H1 (cell line): ENCODE measurements at regions not wholly inside any gene's neighbourhood (a gene's known extent, or its start where the extent isn't known, plus 50 kb on each side); places are given as distances from the start of the nearest gene placed in this dataset.

Experiments used
- CTCF ChIA-PET: fragments of 300-600 bp; sonication (Branson Sonifier 250); formaldehyde crosslinking; loops from one replicate; lab custom pipeline; 2021; ENCODE audit not compliant: partially characterized antibody; lab: Charles Lee
- POLR2A ChIA-PET: fragments of 300-600 bp; sonication (Branson Sonifier 250); formaldehyde crosslinking; loops from one replicate; lab custom pipeline; 2021; ENCODE audit warnings: inconsistent platforms; ENCODE audit not compliant: partially characterized antibody; lab: Charles Lee
- DNase-seq, 2 experiments: peaks; one replicate each; pipeline versions ENCODE4 v3.0.0 to v3.0.0-alpha.2; 2010 to 2022; ENCODE audit warnings: low spot score in 2 of 2, low read depth in 1 of 2, mixed read lengths in 1 of 2
- FAIRE-seq: peaks from 2 replicates; lab custom pipeline; 2011; peaks lifted over from hg19 to GRCh38; lab: Jason Lieb, UNC
- H2AFZ ChIP-seq: 2 replicates; pipeline ENCODE4 v1.8.1; 2012; ENCODE audit warnings: low read length, inconsistent platforms
- H2AK5ac ChIP-seq: 2 replicates; pipeline ENCODE4 v1.6.1; 2013; ENCODE audit warnings: low read depth, low read length
- H2BK120ac ChIP-seq: replicated peaks from 2 replicates; pipeline ENCODE3; 2013; ENCODE audit warnings: low read depth, low read length, inconsistent platforms
- H2BK12ac ChIP-seq: 2 replicates; pipeline ENCODE4 v1.6.1; 2013; ENCODE audit warnings: low read depth, low read length
- H2BK15ac ChIP-seq: 2 replicates; pipeline ENCODE4 v1.6.1; 2013; ENCODE audit warnings: low read length
- H2BK20ac ChIP-seq: 2 replicates; pipeline ENCODE4 v1.6.1; 2013; ENCODE audit warnings: low read length
- H2BK5ac ChIP-seq: 2 replicates; pipeline ENCODE4 v1.6.1; 2013; ENCODE audit warnings: low read depth, low read length
- H3K14ac ChIP-seq: 2 replicates; pipeline ENCODE4 v1.6.1; 2013; ENCODE audit warnings: inconsistent platforms; ENCODE audit not compliant: insufficient read length
- H3K18ac ChIP-seq: 2 replicates; pipeline ENCODE4 v1.6.1; 2013; ENCODE audit warnings: low read length; ENCODE audit errors: extremely low read depth
- H3K23ac ChIP-seq: 2 replicates; pipeline ENCODE4 v1.6.1; 2013; ENCODE audit warnings: inconsistent platforms; ENCODE audit not compliant: insufficient read length
- H3K23me2 ChIP-seq: 2 replicates; pipeline ENCODE4 v1.6.1; 2013; ENCODE audit warnings: low read depth, low read length
- H3K27ac ChIP-seq: 2 replicates; pipeline ENCODE4 v1.6.1; 2011; ENCODE audit warnings: low read depth, low read length, inconsistent platforms
- H3K27me3 ChIP-seq, 4 experiments: replicated peaks in 1 of 4; 1 replicate in 1 of 4; 2 replicates in 3 of 4; pipeline versions ENCODE4 v1.6.1 to v1.8.1; 2011 to 2013; ENCODE audit warnings: low read length in 3 of 4, mild to moderate bottlenecking in 3 of 4, inconsistent platforms in 2 of 4, mixed read lengths in 2 of 4, moderate library complexity in 1 of 4; ENCODE audit not compliant: control insufficient read depth in 3 of 4, insufficient read depth in 3 of 4; ENCODE audit errors: extremely low read depth in 1 of 4
- H3K36me3 ChIP-seq, 4 experiments: 2 replicates each; pipeline versions ENCODE4 v1.6.1 to v1.8.1; 2011 to 2013; ENCODE audit warnings: mild to moderate bottlenecking in 4 of 4, low read length in 3 of 4, moderate library complexity in 2 of 4, control low read depth in 1 of 4, inconsistent platforms in 1 of 4; ENCODE audit not compliant: insufficient read depth in 4 of 4, control insufficient read depth in 2 of 4
- H3K4ac ChIP-seq: replicated peaks from 2 replicates; pipeline ENCODE3; 2013; ENCODE audit warnings: low read length, low read depth, mixed read lengths, inconsistent platforms; ENCODE audit not compliant: insufficient read length
- H3K4me1 ChIP-seq, 4 experiments: replicated peaks in 1 of 4; 1 replicate in 1 of 4; 2 replicates in 3 of 4; pipeline versions ENCODE4 v1.6.1 to v1.8.1; 2011 to 2013; ENCODE audit warnings: low read length in 3 of 4, inconsistent platforms in 2 of 4, mixed read lengths in 1 of 4; ENCODE audit not compliant: insufficient read depth in 4 of 4, control insufficient read depth in 3 of 4
- H3K4me2 ChIP-seq, 2 experiments: 2 replicates each; pipeline versions ENCODE4 v1.6.1 to v1.8.1; 2011 to 2013; ENCODE audit warnings: low read depth in 2 of 2, low read length in 2 of 2, control low read depth in 1 of 2, inconsistent platforms in 1 of 2, mild to moderate bottlenecking in 1 of 2; ENCODE audit not compliant: insufficient read depth in 1 of 2
- H3K4me3 ChIP-seq, 4 experiments: fragments of 200-600, 300-600 bp in 1 of 4; sonication (generic), shearing (Covaris generic), sonication (Bioruptor Twin) in 1 of 4; 2 replicates each; pipeline versions ENCODE4 v1.5.1 to v1.8.1; 2011 to 2016; ENCODE audit warnings: low read length in 4 of 4, low read depth in 3 of 4, control low read depth in 2 of 4, inconsistent platforms in 2 of 4, mild to moderate bottlenecking in 2 of 4, mixed read lengths in 1 of 4, moderate library complexity in 1 of 4; ENCODE audit not compliant: insufficient read depth in 2 of 4; ENCODE audit errors: extremely low read depth in 1 of 4
- H3K56ac ChIP-seq: replicated peaks from 2 replicates; pipeline ENCODE3; 2013; ENCODE audit warnings: low read depth, mild to moderate bottlenecking, mixed read lengths, low read length, inconsistent platforms; ENCODE audit not compliant: insufficient read length
- H3K79me1 ChIP-seq: 2 replicates; pipeline ENCODE4 v1.6.1; 2013; ENCODE audit warnings: low read depth, low read length, control low read depth
- H3K79me2 ChIP-seq, 2 experiments: 2 replicates each; pipeline versions ENCODE4 v1.6.1 to v1.8.1; 2012 to 2013; ENCODE audit warnings: low read length in 2 of 2, mild to moderate bottlenecking in 2 of 2, inconsistent platforms in 1 of 2; ENCODE audit not compliant: insufficient read depth in 2 of 2, control insufficient read depth in 1 of 2
- H3K9ac ChIP-seq, 4 experiments: replicated peaks in 1 of 4; 1 replicate in 1 of 4; 2 replicates in 3 of 4; pipeline versions ENCODE4 v1.6.1 to v1.8.1; 2011 to 2013; ENCODE audit warnings: low read depth in 3 of 4, low read length in 3 of 4, control low read depth in 2 of 4, mild to moderate bottlenecking in 2 of 4, moderate library complexity in 2 of 4, inconsistent platforms in 1 of 4; ENCODE audit errors: extremely low read depth in 1 of 4
- H3K9me3 ChIP-seq, 2 experiments: 2 replicates each; pipeline versions ENCODE4 v1.6.1 to v1.8.1; 2012 to 2013; ENCODE audit warnings: mild to moderate bottlenecking in 2 of 2, moderate library complexity in 2 of 2, control low read depth in 1 of 2, inconsistent platforms in 1 of 2, low read depth in 1 of 2, low read length in 1 of 2, mixed read lengths in 1 of 2; ENCODE audit not compliant: insufficient read depth in 2 of 2
- H4K20me1 ChIP-seq, 2 experiments: replicated peaks in 1 of 2; 2 replicates each; pipeline versions ENCODE3 to v1.8.1; 2011 to 2013; ENCODE audit warnings: inconsistent platforms in 2 of 2, low read length in 2 of 2, mild to moderate bottlenecking in 1 of 2; ENCODE audit not compliant: insufficient read depth in 2 of 2, control insufficient read depth in 1 of 2
- H4K5ac ChIP-seq: 2 replicates; pipeline ENCODE4 v1.6.1; 2013; ENCODE audit warnings: low read length, low read depth, mixed read lengths, inconsistent platforms; ENCODE audit not compliant: insufficient read length
- H4K8ac ChIP-seq: 2 replicates; pipeline ENCODE4 v1.8.0; 2013; ENCODE audit warnings: mild to moderate bottlenecking, moderate library complexity, low read length, inconsistent platforms; ENCODE audit not compliant: insufficient read depth; ENCODE audit errors: extremely low read depth
- H4K91ac ChIP-seq: replicated peaks from 2 replicates; pipeline ENCODE3; 2013; ENCODE audit warnings: low read length, mixed read lengths, inconsistent platforms; ENCODE audit not compliant: insufficient read length
- CBX5 ChIP-seq: fragments of 300-800, 300-1000 bp; sonication (generic); IDR thresholded peaks from 2 replicates; pipeline ENCODE4 v1.7.1; 2016; ENCODE audit warnings: antibody characterized with exemption, low read length, low read depth
- CEBPB ChIP-seq: IDR thresholded peaks from 2 replicates; pipeline ENCODE4 v1.6.1; 2012; ENCODE audit warnings: low read depth, low read length
- EZH2 ChIP-seq: fragments of 200-600 bp; sonication (generic); IDR thresholded peaks from 2 replicates; pipeline ENCODE4 v1.7.1; 2012; ENCODE audit warnings: low read depth, mild to moderate bottlenecking, moderate library complexity, low read length, inconsistent platforms; ENCODE audit not compliant: severe bottlenecking
- WGBS, 2 experiments: shearing (Covaris generic) in 1 of 2; methylation state at CpG; one replicate each; pipeline versions ENCODE4 v1.1.6 to v1.1.7; 2013 to 2015; ENCODE audit warnings: low lambda C conversion rate in 2 of 2, mixed read lengths in 2 of 2, inconsistent platforms in 1 of 2, low coverage in 1 of 2, missing lambda C conversion rate in 1 of 2; ENCODE audit not compliant: insufficient replicate concordance in 2 of 2, insufficient coverage in 1 of 2, insufficient read length in 1 of 2; ENCODE audit errors: extremely low coverage in 1 of 2, missing lambda C conversion rate in 1 of 2; 5-methylcytosine and 5-hydroxymethylcytosine counted together

DNA sequence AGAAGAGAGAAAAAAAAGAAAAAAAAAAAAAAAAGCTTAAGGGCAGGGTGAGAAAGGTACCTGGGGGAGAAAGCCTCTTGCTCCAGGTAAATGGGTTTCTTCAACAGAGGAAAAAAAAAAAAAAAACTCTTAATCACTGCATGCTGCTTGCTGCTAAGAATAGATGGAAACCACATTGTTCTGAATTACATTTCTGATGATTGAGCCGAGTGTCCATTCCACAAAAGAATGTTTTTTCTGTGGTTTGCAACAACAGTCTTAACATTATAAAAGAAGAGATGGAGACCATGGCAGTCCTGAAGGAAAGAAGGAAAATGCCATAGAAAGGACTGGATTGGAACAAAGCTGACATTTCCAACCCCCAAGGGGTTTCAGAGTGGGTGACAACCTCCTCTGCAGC lies 1312.7 kb downstream of the SLITRK1 start:
- Histone ChIP-seq H2AK5ac (no peak overlapping the region), H3K23me2 (no peaks in the 10 kb centered on the region; the same call in 1 of the 2 replicates), H2BK15ac (no peak overlapping the region), H3K79me1 (no peaks in the 10 kb centered on the region), H3K9me3 (peaks cover 0 to under 1% of the 10 kb centered on the region in 2 experiments; a peak in 1 of 4 replicates), H2AFZ (no peak overlapping the region), H3K4me2 (no peak overlapping the region), H4K5ac (no peak overlapping the region), H4K8ac (no peak overlapping the region), H3K14ac (no peak overlapping the region), H4K91ac (no peak overlapping the region), H3K79me2 (no peaks in the 10 kb centered on the region), H2BK120ac (no peak overlapping the region), H2BK5ac (no peak overlapping the region), H2BK12ac (no peak overlapping the region), H3K4me3 (no peak overlapping the region), H4K20me1 (no peaks in the 10 kb centered on the region), H3K4ac (no peak overlapping the region), H3K18ac (no peak overlapping the region), H3K9ac (no peak overlapping the region), H3K23ac (no peak overlapping the region), H3K27me3 (no peaks in the 10 kb centered on the region), H3K4me1 (no peaks in the 10 kb centered on the region; a peak in 1 of 7 replicates), H2BK20ac (no peak overlapping the region), H3K36me3 (no peaks in the 10 kb centered on the region), H3K27ac (no peak overlapping the region), H3K56ac (no peak overlapping the region)
- 91% methylated on average over 1 of the region's 1 CpG; no CpG with 5 or more reads in 1 of the 2 experiments for WGBS, 2 experiments
- POLR2A ChIA-PET = no interaction called here
- DNase-seq = no peak
- CTCF ChIA-PET = no interaction called here
- no peak for FAIRE-seq
- TF ChIP-seq EZH2 (no peak), CBX5 (no peak), CEBPB (no peak)
